ENCODE measurements at regions not wholly inside any gene's neighbourhood (a gene's known extent, or its start where the extent isn't known, plus 50 kb on each side); places are given as distances from the start of the nearest gene placed in this dataset.
"Not testable (repeated sequence)": the region's sequence is repeated elsewhere in the genome, so short reads cannot be mapped to it uniquely, and the experiment has no call there.

- Mint-ChIP-seq H3K36me3 (no peaks in the 10 kb centered on the region), H3K4me3 (no peak overlapping the region), H3K9me3 (peaks cover 5% of the 10 kb centered on the region), H3K27me3 (ENCODE audit: insufficient read depth, low read depth) (no peaks in the 10 kb centered on the region), H3K4me1 (peaks cover 3% of the 10 kb centered on the region), H3K27ac (no peak overlapping the region)
- no peaks in the 10 kb centered on the region for H3K9me3 ChIP-seq (ENCODE audit: low read depth)
- H3F3A ChIP-seq (ENCODE audit: low read depth): no peaks in the 10 kb centered on the region
- no peak overlapping the region for H2AFZ ChIP-seq (replicated peaks)
- no peaks in the 10 kb centered on the region for H3K27me3 ChIP-seq
- no peak overlapping the region for H3K4me2 ChIP-seq
- no peak overlapping the region for H3K9ac ChIP-seq
- H3K36me3 ChIP-seq: no peaks in the 10 kb centered on the region
- DNase-seq (ENCODE audit: low spot score): no peak
- no peaks in the 10 kb centered on the region for H3K4me1 ChIP-seq
- TF ChIP-seq CTCF (IDR thresholded peaks at IDR 0.05) (no peak), EZH2 (IDR thresholded peaks at IDR 0.05) (no peak), EZH2phosphoT487 (IDR thresholded peaks at IDR 0.05) (no peak)
- H3K79me2 ChIP-seq (ENCODE audit: low read depth): no peaks in the 10 kb centered on the region
- no peaks in the 10 kb centered on the region for H4K20me1 ChIP-seq (ENCODE audit: low read depth)
- no peak overlapping the region for H3K4me3 ChIP-seq
- H3K27ac ChIP-seq: no peak overlapping the region
Measured at GRCh38 chr2:189312211-189312610, 129.1 kb upstream of the WDR75 start.

GRCh38 chr2:189312643-189313042 is 128.6 kb upstream of the WDR75 start:
- Histone ChIP-seq H4K20me1 (ENCODE audit: low read depth) (no peaks in the 10 kb centered on the region), H3F3A (ENCODE audit: low read depth) (no peaks in the 10 kb centered on the region), H3K4me2 (no peak overlapping the region), H3K4me1 (no peaks in the 10 kb centered on the region), H3K27me3 (no peaks in the 10 kb centered on the region), H3K79me2 (ENCODE audit: low read depth) (no peaks in the 10 kb centered on the region), H3K9ac (no peak overlapping the region), H3K4me3 (no peak overlapping the region), H3K27ac (no peak overlapping the region), H3K9me3 (ENCODE audit: low read depth) (no peaks in the 10 kb centered on the region), H2AFZ (replicated peaks) (no peak overlapping the region), H3K36me3 (no peaks in the 10 kb centered on the region)
- Mint-ChIP-seq H3K4me3 (no peak overlapping the region), H3K9me3 (peaks cover 5% of the 10 kb centered on the region), H3K4me1 (peaks cover 3% of the 10 kb centered on the region), H3K27me3 (ENCODE audit: insufficient read depth, low read depth) (no peaks in the 10 kb centered on the region), H3K36me3 (no peaks in the 10 kb centered on the region), H3K27ac (no peak overlapping the region)
- no peak for DNase-seq (ENCODE audit: low spot score)
- no peak for TF ChIP-seq EZH2phosphoT487 (IDR thresholded peaks at IDR 0.05)

- H4K20me1 ChIP-seq (ENCODE audit: low read depth): no peaks in the 10 kb centered on the region
- H3K4me3 ChIP-seq: no peak overlapping the region
- H3K27ac Mint-ChIP-seq: no peak overlapping the region
- no peak overlapping the region for H3K9ac ChIP-seq
- no peak for TF ChIP-seq EZH2 (IDR thresholded peaks at IDR 0.05)
- TF ChIP-seq EZH2phosphoT487 (IDR thresholded peaks at IDR 0.05): no peak
- no peak for TF ChIP-seq CTCF (IDR thresholded peaks at IDR 0.05)
- H2AFZ ChIP-seq (replicated peaks): no peak overlapping the region
- no peaks in the 10 kb centered on the region for H3K36me3 ChIP-seq
- H3K9me3 Mint-ChIP-seq: peaks cover 8% of the 10 kb centered on the region
- H3K4me1 Mint-ChIP-seq: no peaks in the 10 kb centered on the region
- no peaks in the 10 kb centered on the region for H3F3A ChIP-seq (ENCODE audit: low read depth)
- H3K79me2 ChIP-seq (ENCODE audit: low read depth): no peaks in the 10 kb centered on the region
- H3K9me3 ChIP-seq (ENCODE audit: low read depth): no peaks in the 10 kb centered on the region
- no peaks in the 10 kb centered on the region for H3K4me1 ChIP-seq
- H3K4me3 Mint-ChIP-seq: no peak overlapping the region
- H3K4me2 ChIP-seq: no peak overlapping the region
- no peaks in the 10 kb centered on the region for H3K27me3 Mint-ChIP-seq (ENCODE audit: insufficient read depth, low read depth)
- H3K36me3 Mint-ChIP-seq: no peaks in the 10 kb centered on the region
- no peak for DNase-seq (ENCODE audit: low spot score)
- H3K27me3 ChIP-seq: no peaks in the 10 kb centered on the region
- H3K27ac ChIP-seq: no peak overlapping the region
Measured at GRCh38 chr2:189318761-189319160, 122.5 kb upstream of the WDR75 start.

GRCh38 chr2:189319424-189319823 is 121.8 kb upstream of the WDR75 start:
- not testable (repeated sequence) for H3K27me3 Mint-ChIP-seq (ENCODE audit: insufficient read depth, low read depth); H2AFZ ChIP-seq (replicated peaks); H3K4me3 Mint-ChIP-seq; H3K36me3 ChIP-seq; H3K27me3 ChIP-seq; H3K9ac ChIP-seq; H3K27ac Mint-ChIP-seq; H3K4me1 Mint-ChIP-seq; H4K20me1 ChIP-seq (ENCODE audit: low read depth); H3K4me3 ChIP-seq; DNase-seq (ENCODE audit: low spot score); H3K4me1 ChIP-seq; H3K4me2 ChIP-seq; H3K79me2 ChIP-seq (ENCODE audit: low read depth); H3K9me3 Mint-ChIP-seq; H3K36me3 Mint-ChIP-seq; H3K9me3 ChIP-seq (ENCODE audit: low read depth); H3K27ac ChIP-seq; H3F3A ChIP-seq (ENCODE audit: low read depth)
